H9 (cell line): ENCODE measurements at regions not wholly inside any gene's neighbourhood (a gene's known extent, or its start where the extent isn't known, plus 50 kb on each side); places are given as distances from the start of the nearest gene placed in this dataset.

Source experiments
- DNase-seq: peaks from one replicate; pipeline ENCODE4 v3.0.0-alpha.2; 2017
- H2AFZ ChIP-seq: one replicate; pipeline ENCODE4 v1.6.1; 2013; ENCODE audit warnings: mild to moderate bottlenecking, low read length, control low read depth, moderate library complexity
- H2AK5ac ChIP-seq: 2 replicates; pipeline ENCODE4 v1.6.1; 2013; ENCODE audit warnings: low read length, control low read depth, mixed read lengths; ENCODE audit not compliant: insufficient read length
- H2BK120ac ChIP-seq: one replicate; pipeline ENCODE4 v1.6.1; 2013; ENCODE audit warnings: low read depth, mild to moderate bottlenecking, low read length, control low read depth, inconsistent platforms; ENCODE audit not compliant: poor library complexity, severe bottlenecking
- H2BK12ac ChIP-seq: 2 replicates; pipeline ENCODE4 v1.6.1; 2013; ENCODE audit warnings: low read length, control low read depth, mixed read lengths, low read depth; ENCODE audit not compliant: insufficient read length
- H2BK15ac ChIP-seq: 2 replicates; pipeline ENCODE4 v1.6.1; 2013; ENCODE audit warnings: low read depth, low read length, control low read depth
- H2BK20ac ChIP-seq: one replicate; pipeline ENCODE4 v1.6.1; 2013; ENCODE audit warnings: low read depth, mild to moderate bottlenecking, low read length, control low read depth, inconsistent platforms; ENCODE audit not compliant: poor library complexity, severe bottlenecking
- H2BK5ac ChIP-seq: 2 replicates; pipeline ENCODE4 v1.6.1; 2013; ENCODE audit warnings: low read length, control low read depth, mixed read lengths; ENCODE audit not compliant: insufficient read length
- H3K14ac ChIP-seq: 2 replicates; pipeline ENCODE4 v1.6.1; 2013; ENCODE audit warnings: low read length, control low read depth; ENCODE audit not compliant: insufficient read depth
- H3K18ac ChIP-seq: 2 replicates; pipeline ENCODE4 v1.6.1; 2013; ENCODE audit warnings: low read depth, mild to moderate bottlenecking, mixed read lengths, low read length, control low read depth; ENCODE audit not compliant: insufficient read length
- H3K23ac ChIP-seq: 2 replicates; pipeline ENCODE4 v1.6.1; 2013; ENCODE audit warnings: low read length, control low read depth, mixed read lengths, low read depth; ENCODE audit not compliant: insufficient read length
- H3K23me2 ChIP-seq: 2 replicates; pipeline ENCODE4 v1.6.1; 2013; ENCODE audit warnings: low read depth, mild to moderate bottlenecking, mixed read lengths, low read length, control low read depth; ENCODE audit not compliant: insufficient read length, poor library complexity, severe bottlenecking
- H3K27ac ChIP-seq: 2 replicates; pipeline ENCODE4 v1.5.1; 2013; ENCODE audit warnings: low read length, control low read depth, mixed read lengths, low read depth; ENCODE audit not compliant: insufficient read length
- H3K27me3 ChIP-seq: 2 replicates; pipeline ENCODE4 v1.6.1; 2013; ENCODE audit warnings: low read length, control low read depth, inconsistent platforms; ENCODE audit not compliant: insufficient read depth
- H3K4ac ChIP-seq: 2 replicates; pipeline ENCODE4 v1.6.1; 2013; ENCODE audit warnings: low read depth, mild to moderate bottlenecking, control low read depth, inconsistent platforms, low read length, moderate library complexity
- H3K4me1 ChIP-seq: 2 replicates; pipeline ENCODE4 v1.6.1; 2013; ENCODE audit warnings: low read length, control low read depth, inconsistent platforms; ENCODE audit not compliant: insufficient read depth
- H3K4me2 ChIP-seq: 2 replicates; pipeline ENCODE4 v1.6.1; 2013; ENCODE audit warnings: low read length, control low read depth, mixed read lengths; ENCODE audit not compliant: insufficient read length, insufficient read depth
- H3K56ac ChIP-seq: 2 replicates; pipeline ENCODE4 v1.6.1; 2013; ENCODE audit warnings: low read depth, mild to moderate bottlenecking, mixed read lengths, low read length, control low read depth; ENCODE audit not compliant: insufficient read length
- H3K79me1 ChIP-seq: 2 replicates; pipeline ENCODE4 v1.6.1; 2013; ENCODE audit warnings: low read depth, mild to moderate bottlenecking, moderate library complexity, low read length, control low read depth, inconsistent platforms; ENCODE audit not compliant: insufficient read depth, poor library complexity, severe bottlenecking
- H3K79me2 ChIP-seq: 2 replicates; pipeline ENCODE4 v1.6.1; 2013; ENCODE audit warnings: low read length, control low read depth, inconsistent platforms; ENCODE audit not compliant: insufficient read depth
- H3K9ac ChIP-seq: 2 replicates; pipeline ENCODE4 v1.6.1; 2013; ENCODE audit warnings: low read length, control low read depth, mixed read lengths; ENCODE audit not compliant: insufficient read length; ENCODE audit errors: extremely low read depth
- H3K9me3 ChIP-seq: one replicate; pipeline ENCODE4 v1.6.1; 2013; ENCODE audit warnings: low read depth, low read length, inconsistent platforms; ENCODE audit not compliant: control insufficient read depth
- H3T11ph ChIP-seq: one replicate; pipeline ENCODE4 v1.6.1; 2013; ENCODE audit warnings: mild to moderate bottlenecking, low read length, control low read depth, inconsistent platforms
- H4K20me1 ChIP-seq: one replicate; pipeline ENCODE4 v1.6.1; 2013; ENCODE audit not compliant: control insufficient read depth, insufficient read length, insufficient read depth
- H4K5ac ChIP-seq: 2 replicates; pipeline ENCODE4 v1.6.1; 2013; ENCODE audit warnings: low read depth, mild to moderate bottlenecking, mixed read lengths, low read length, control low read depth; ENCODE audit not compliant: insufficient read length
- H4K8ac ChIP-seq: replicated peaks from 2 replicates; pipeline ENCODE4 v1.6.1; 2013; ENCODE audit warnings: low read length, control low read depth, mixed read lengths, low read depth; ENCODE audit not compliant: insufficient read length
- H4K91ac ChIP-seq: 2 replicates; pipeline ENCODE4 v1.6.1; 2013; ENCODE audit warnings: low read depth, mild to moderate bottlenecking, moderate library complexity, mixed read lengths, low read length, control low read depth; ENCODE audit not compliant: insufficient read length
- H3K27ac Mint-ChIP-seq, 3 experiments: 2 replicates in 2 of 3; 3 replicates in 1 of 3; pipeline ENCODE4 v1.8.0; 2020 to 2021; ENCODE audit warnings: mixed read lengths in 3 of 3, mild to moderate bottlenecking in 1 of 3, moderate library complexity in 1 of 3
- H3K27me3 Mint-ChIP-seq: 2 replicates; pipeline ENCODE4 v1.8.0; 2021; ENCODE audit warnings: low read depth, mild to moderate bottlenecking, moderate library complexity, mixed read lengths
- H3K36me3 Mint-ChIP-seq, 3 experiments: 2 replicates in 2 of 3; 3 replicates in 1 of 3; pipeline ENCODE4 v1.8.0; 2020 to 2021; ENCODE audit warnings: low read depth in 3 of 3, mixed read lengths in 3 of 3; ENCODE audit not compliant: insufficient read depth in 1 of 3
- H3K4me1 Mint-ChIP-seq, 2 experiments: 2 replicates each; pipeline ENCODE4 v1.8.0; 2020; ENCODE audit warnings: mixed read lengths in 2 of 2
- H3K4me3 Mint-ChIP-seq, 2 experiments: 2 replicates in 1 of 2; 3 replicates in 1 of 2; pipeline ENCODE4 v1.8.0; 2020 to 2021; ENCODE audit warnings: mild to moderate bottlenecking in 2 of 2, mixed read lengths in 2 of 2, moderate library complexity in 1 of 2
- H3K9me3 Mint-ChIP-seq, 2 experiments: 2 replicates in 1 of 2; 3 replicates in 1 of 2; pipeline ENCODE4 v1.8.0; 2020; ENCODE audit warnings: mild to moderate bottlenecking in 2 of 2, mixed read lengths in 2 of 2, moderate library complexity in 1 of 2
- WGBS: extraction: QIAGEN DNeasy Blood & Tissue Kit; methylation state at CpG from one replicate; pipeline ENCODE4 v1.1.7; 2013; ENCODE audit warnings: missing lambda C conversion rate, low lambda C conversion rate, mixed read lengths; ENCODE audit not compliant: insufficient read length; ENCODE audit errors: extremely low coverage; 5-methylcytosine and 5-hydroxymethylcytosine counted together
- TF ChIP-seq, protein P1 (sequence below): fragments of 200-600 bp; sonication (generic); conservative IDR thresholded peaks from 3 replicates; pipeline ENCODE4 v1.8.0; 2021; ENCODE audit warnings: antibody characterized with exemption, mild to moderate bottlenecking

DNA sequence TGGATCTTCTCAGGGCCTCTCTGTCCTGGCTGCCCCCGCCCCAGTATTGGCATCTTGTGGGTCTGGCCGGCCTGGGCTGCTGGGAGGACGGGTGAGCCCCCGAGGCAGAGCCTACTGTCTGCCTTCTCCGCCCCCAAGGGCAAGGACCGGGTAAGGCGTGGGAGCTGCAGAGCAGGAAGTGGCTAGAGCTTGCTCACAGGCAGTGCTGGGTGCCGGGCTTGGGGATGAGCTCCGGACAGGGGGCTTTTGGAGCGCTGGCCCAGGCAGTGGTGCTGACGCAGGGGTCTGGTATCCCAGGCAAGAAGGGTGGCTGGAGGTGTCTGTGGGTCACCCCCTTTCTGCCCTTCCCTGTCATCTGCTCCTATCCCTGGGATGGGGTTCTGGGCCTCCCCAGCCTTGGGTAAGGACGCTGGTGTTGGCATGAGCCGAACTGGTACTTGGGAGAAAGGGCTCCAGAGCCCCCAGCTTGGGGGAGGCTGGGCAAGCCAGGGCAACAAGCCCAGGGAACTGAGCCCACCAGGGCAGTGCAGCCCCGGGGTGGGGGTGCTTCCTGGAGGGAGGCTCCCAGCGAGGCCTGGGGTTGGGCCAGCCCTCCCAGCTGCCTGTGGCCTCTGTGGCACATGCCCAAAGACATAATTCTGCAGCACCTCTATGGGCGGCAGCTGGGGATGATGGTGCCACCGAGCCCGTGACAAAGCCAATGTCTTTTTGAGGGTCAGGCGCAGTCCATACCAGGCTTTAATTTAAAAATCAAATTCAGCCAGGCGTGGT, 126.3 kb downstream of the KIF26A start:
- Histone ChIP-seq H2BK20ac (no peak overlapping the region), H4K20me1 (no peaks in the 10 kb centered on the region), H3K79me2 (no peaks in the 10 kb centered on the region), H4K8ac (no peak overlapping the region), H3K27ac (no peak overlapping the region), H3K4ac (no peak overlapping the region), H2BK12ac (no peak overlapping the region), H3K18ac (peak overlapping the region; percentile 30), H3K4me1 (no peaks in the 10 kb centered on the region), H2BK5ac (no peak overlapping the region), H2BK120ac (no peak overlapping the region), H2AK5ac (no peak overlapping the region), H3K9ac (no peak overlapping the region), H3K4me2 (no peak overlapping the region), H3K23ac (no peak overlapping the region), H3T11ph (no peak overlapping the region), H2AFZ (no peak overlapping the region), H3K23me2 (no peaks in the 10 kb centered on the region), H3K27me3 (no peaks in the 10 kb centered on the region), H2BK15ac (no peak overlapping the region), H4K5ac (no peak overlapping the region), H3K9me3 (no peaks in the 10 kb centered on the region), H3K14ac (no peak overlapping the region), H3K79me1 (no peaks in the 10 kb centered on the region), H4K91ac (no peak overlapping the region), H3K56ac (no peak overlapping the region)
- Mint-ChIP-seq H3K27ac (peak overlapping the region in 1 of 3 experiments; percentile 40; a peak in 1 of 7 replicates), H3K9me3 (peaks cover 11 to 16% of the 10 kb centered on the region in 2 experiments; a peak in 4 of 5 replicates), H3K4me1 (peaks cover 8 to 19% of the 10 kb centered on the region in 2 experiments), H3K36me3 (peaks cover 0 to 1% (median 0%) of the 10 kb centered on the region in 3 experiments; a peak in 1 of 7 replicates), H3K4me3 (no peak overlapping the region), H3K27me3 (no peaks in the 10 kb centered on the region; the same call in 1 of the 2 replicates)
- DNase-seq, result peak; percentile 26
- TF ChIP-seq, protein P1, sequence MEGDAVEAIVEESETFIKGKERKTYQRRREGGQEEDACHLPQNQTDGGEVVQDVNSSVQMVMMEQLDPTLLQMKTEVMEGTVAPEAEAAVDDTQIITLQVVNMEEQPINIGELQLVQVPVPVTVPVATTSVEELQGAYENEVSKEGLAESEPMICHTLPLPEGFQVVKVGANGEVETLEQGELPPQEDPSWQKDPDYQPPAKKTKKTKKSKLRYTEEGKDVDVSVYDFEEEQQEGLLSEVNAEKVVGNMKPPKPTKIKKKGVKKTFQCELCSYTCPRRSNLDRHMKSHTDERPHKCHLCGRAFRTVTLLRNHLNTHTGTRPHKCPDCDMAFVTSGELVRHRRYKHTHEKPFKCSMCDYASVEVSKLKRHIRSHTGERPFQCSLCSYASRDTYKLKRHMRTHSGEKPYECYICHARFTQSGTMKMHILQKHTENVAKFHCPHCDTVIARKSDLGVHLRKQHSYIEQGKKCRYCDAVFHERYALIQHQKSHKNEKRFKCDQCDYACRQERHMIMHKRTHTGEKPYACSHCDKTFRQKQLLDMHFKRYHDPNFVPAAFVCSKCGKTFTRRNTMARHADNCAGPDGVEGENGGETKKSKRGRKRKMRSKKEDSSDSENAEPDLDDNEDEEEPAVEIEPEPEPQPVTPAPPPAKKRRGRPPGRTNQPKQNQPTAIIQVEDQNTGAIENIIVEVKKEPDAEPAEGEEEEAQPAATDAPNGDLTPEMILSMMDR, result no peak
- WGBS, result no CpG with 5 or more reads among the region's 20 CpGs
